ENCODE measurements at regions not wholly inside any gene's neighbourhood (a gene's known extent, or its start where the extent isn't known, plus 50 kb on each side); places are given as distances from the start of the nearest gene placed in this dataset.
"Not testable (repeated sequence)": the region's sequence is repeated elsewhere in the genome, so short reads cannot be mapped to it uniquely, and the experiment has no call there.

DNA sequence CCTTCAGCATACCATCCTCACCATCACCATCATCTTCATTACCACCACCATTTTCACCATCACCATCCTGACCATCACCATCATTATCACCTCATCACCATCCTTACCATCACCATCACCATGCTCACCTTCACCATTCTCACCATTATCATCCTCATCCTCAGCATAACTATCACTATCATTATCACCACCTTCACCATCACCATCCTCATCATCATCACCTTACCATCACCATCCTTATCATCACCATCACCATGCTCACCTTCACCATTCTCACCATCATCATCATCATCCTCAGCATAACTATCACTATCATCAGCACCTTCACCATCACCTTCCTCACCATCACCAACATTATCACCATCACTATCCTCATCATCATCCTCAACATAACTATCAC is 360.4 kb downstream of the KCNJ18 start:
- TF ChIP-seq, protein P1, sequence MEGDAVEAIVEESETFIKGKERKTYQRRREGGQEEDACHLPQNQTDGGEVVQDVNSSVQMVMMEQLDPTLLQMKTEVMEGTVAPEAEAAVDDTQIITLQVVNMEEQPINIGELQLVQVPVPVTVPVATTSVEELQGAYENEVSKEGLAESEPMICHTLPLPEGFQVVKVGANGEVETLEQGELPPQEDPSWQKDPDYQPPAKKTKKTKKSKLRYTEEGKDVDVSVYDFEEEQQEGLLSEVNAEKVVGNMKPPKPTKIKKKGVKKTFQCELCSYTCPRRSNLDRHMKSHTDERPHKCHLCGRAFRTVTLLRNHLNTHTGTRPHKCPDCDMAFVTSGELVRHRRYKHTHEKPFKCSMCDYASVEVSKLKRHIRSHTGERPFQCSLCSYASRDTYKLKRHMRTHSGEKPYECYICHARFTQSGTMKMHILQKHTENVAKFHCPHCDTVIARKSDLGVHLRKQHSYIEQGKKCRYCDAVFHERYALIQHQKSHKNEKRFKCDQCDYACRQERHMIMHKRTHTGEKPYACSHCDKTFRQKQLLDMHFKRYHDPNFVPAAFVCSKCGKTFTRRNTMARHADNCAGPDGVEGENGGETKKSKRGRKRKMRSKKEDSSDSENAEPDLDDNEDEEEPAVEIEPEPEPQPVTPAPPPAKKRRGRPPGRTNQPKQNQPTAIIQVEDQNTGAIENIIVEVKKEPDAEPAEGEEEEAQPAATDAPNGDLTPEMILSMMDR (IDR thresholded peaks at IDR 0.05; ENCODE audit: extremely low read depth in 1 of 2, insufficient read depth in 1 of 2, low read depth in 1 of 2, low read length in 2 of 2): not testable (repeated sequence)
- not testable (repeated sequence) for TF ChIP-seq POLR2A (IDR thresholded peaks at IDR 0.05; ENCODE audit: low read depth, low read length)
